Retinal pigment epithelial cell (primary cell): ENCODE measurements at regions not wholly inside any gene's neighbourhood (a gene's known extent, or its start where the extent isn't known, plus 50 kb on each side); places are given as distances from the start of the nearest gene placed in this dataset.

Experiments
- DNase-seq: peaks from one replicate; pipeline ENCODE4 v3.0.0-alpha.2; 2010; ENCODE audit warnings: low read depth
- H3K4me3 ChIP-seq: 2 replicates; pipeline ENCODE4 v1.5.1; 2011; ENCODE audit warnings: mild to moderate bottlenecking, low read length, control low read depth, moderate library complexity
- TF ChIP-seq, protein P1 (sequence below): conservative IDR thresholded peaks from 2 replicates; pipeline ENCODE4 v1.5.1; 2011; ENCODE audit warnings: low read depth, low read length, control low read depth, inconsistent platforms

DNA sequence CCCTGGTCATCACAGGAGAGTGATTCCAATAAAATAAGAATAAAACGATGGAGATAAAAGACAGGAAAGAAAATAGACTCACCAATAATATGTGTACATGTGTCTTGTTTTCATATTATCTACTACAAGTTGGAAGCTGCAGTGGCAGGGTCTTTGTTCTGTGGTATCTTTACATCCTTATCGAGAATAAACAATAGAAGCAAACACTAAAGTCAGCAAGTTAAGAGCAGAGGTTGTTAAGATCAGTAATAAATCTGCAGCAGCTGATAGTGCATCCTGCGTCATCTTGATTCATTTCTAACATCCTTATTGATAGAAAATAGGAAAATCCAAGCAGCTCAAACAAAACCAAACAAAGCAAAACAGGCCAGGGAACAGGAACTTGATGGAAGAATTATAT is 107.4 kb downstream of the RPS29 start:
- no peak overlapping the region for H3K4me3 ChIP-seq
- TF ChIP-seq, protein P1, sequence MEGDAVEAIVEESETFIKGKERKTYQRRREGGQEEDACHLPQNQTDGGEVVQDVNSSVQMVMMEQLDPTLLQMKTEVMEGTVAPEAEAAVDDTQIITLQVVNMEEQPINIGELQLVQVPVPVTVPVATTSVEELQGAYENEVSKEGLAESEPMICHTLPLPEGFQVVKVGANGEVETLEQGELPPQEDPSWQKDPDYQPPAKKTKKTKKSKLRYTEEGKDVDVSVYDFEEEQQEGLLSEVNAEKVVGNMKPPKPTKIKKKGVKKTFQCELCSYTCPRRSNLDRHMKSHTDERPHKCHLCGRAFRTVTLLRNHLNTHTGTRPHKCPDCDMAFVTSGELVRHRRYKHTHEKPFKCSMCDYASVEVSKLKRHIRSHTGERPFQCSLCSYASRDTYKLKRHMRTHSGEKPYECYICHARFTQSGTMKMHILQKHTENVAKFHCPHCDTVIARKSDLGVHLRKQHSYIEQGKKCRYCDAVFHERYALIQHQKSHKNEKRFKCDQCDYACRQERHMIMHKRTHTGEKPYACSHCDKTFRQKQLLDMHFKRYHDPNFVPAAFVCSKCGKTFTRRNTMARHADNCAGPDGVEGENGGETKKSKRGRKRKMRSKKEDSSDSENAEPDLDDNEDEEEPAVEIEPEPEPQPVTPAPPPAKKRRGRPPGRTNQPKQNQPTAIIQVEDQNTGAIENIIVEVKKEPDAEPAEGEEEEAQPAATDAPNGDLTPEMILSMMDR = no peak
- DNase-seq = no peak

DNA sequence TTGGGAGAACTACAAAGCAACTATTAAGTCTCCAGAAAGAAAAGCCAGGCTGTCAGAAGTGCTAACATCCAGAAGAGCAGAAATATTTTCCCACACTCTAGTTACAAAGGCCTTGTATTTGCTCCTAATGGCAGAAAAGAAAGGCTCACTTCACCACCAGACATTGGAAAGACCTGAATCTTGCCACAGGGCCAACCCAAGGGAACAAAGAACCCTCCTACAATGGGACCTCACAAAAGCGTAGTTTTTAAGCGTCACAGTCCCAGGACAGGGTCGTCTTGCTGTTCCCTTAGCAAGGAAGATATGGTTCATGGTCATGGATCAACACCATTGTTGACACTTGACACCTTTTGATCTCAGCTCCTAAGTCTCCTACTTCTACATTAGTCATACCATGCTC is 119.1 kb downstream of the RPS29 start:
- DNase-seq = no peak
- TF ChIP-seq, protein P1 = no peak
- no peak overlapping the region for H3K4me3 ChIP-seq

DNA sequence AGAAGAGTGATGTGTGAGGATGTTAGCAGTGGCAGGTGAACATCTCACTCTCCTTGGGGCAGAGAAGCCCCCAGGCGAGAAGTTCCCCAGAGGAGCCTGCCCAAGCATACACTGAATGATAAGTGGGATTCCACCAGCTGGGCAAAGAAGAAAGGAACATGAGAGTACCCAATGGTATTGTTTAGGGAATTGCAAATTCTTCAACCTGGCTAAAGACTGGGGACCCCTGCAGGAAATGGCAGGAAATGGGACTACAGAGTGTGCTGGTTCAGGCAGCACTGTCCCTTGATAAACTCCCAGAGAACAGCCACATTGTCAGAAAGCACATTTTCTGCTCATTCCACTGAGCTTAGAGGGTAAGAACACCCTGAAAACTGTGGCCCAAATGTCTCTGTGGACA is 121.3 kb downstream of the RPS29 start:
- TF ChIP-seq, protein P1 = peak; percentile 45
- H3K4me3 ChIP-seq = no peak overlapping the region
- no peak for DNase-seq

DNA sequence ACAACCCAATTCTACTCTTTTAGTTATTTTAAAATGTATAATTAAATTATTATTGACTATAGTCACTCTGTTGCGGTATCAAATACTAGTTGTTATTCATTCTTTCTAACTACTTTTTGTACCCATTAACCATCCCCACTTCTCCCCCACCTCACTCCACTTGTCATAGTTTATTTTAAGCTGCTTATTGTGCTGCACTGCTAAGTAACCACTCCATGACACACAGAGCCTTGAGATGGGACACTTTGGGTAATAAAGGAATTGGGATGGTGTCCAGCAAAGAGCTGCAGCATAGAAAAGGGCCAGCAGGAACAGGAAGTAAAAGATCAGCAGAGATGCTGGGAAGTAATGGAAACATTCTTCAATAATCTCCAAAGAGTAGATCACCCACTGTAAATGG is 123.0 kb downstream of the RPS29 start:
- no peak overlapping the region for H3K4me3 ChIP-seq
- DNase-seq = no peak
- TF ChIP-seq, protein P1 = no peak

DNA sequence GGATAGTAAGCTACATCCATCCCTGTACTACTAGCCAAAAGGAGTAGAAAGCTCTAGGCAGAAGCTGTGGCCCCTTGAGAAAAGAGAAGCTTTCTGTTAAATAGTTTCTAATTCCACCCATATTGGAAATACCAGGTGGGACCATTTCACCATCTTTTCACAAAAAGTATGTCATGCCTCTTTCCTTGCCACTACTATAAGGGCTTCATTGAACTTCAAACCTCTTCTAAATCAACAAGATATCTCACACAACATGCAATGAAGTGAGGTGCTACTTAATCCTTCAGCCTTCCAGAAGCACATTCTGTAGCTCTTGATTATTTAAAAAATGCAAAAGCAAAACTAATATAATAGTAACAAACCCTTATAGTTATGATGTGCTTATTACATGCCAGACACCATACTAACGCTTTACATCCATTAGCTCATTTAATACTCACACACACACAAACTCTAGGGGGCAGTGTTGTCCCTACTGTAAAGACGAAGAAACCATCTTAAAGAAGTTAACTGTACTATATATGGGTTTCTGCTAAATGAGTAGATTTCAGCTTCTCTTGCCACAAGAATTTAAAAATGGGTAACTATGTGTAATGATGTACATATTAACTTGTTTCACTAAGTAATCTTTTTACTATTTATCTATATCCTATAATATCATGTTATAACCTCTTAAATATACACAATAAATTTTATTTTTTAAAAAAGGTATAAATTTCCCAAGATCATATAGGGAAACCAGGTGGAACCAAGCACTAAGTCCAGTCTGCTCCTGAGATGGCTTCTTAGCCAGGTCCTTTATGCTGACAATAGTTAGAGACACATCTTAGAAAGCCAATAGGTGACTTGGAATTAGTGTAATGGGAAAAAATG is 124.4 kb downstream of the RPS29 start:
- H3K4me3 ChIP-seq = no peak overlapping the region
- DNase-seq = no peak
- TF ChIP-seq, protein P1 = peak; percentile 74

DNA sequence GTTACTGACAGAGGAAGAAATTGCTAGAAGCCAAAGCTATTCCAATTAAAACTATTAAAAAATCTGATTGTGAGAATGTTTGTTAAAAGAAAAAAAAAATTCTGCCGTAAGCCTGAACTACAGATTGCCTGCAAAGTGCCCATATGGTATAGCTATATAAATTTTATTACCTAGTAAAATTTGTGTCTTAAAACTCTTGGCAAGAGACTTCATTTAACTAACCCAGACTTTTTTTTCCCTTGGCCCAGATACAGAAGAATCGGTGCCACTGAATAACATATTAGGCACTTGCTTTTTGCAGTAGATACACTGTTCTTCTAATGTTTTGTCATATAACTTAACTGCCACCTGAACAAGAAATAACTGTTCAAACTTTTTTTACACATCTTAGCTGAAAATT is 125.5 kb downstream of the RPS29 start:
- TF ChIP-seq, protein P1 = no peak
- H3K4me3 ChIP-seq = no peak overlapping the region
- no peak for DNase-seq

DNA sequence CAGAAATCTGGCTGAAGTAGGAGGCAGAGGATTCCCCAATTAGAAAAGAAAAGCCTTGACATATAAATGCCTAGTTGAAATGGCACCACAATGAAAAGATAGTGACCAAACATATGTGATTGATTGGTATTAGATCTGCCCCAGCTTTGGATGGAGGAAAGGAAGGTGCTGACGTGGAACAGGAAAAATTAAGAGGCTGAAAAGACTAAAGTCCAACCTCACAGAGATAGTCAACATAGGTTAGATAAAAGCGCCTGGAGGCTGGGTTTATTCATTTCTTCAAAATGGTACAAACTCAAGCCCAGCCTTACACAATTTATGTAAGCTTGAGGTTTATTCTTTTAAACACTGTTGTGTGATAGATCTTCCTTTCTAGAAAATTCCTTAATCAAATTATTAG is 129.6 kb downstream of the RPS29 start:
- TF ChIP-seq, protein P1 = no peak
- DNase-seq = no peak
- H3K4me3 ChIP-seq = no peak overlapping the region
